Endothelial cell of umbilical vein (primary cell): ENCODE measurements at regions not wholly inside any gene's neighbourhood (a gene's known extent, or its start where the extent isn't known, plus 50 kb on each side); places are given as distances from the start of the nearest gene placed in this dataset.

Source experiments
- BruUV-seq: library from RNA; stranded (reverse); fragments of 400-500 nt; replicated peaks from 2 replicates; lab custom pipeline; 2021; lab: Mats Ljungman, UMichigan
- CTCF ChIA-PET: fragments of 300-600, 350-600 bp; sonication (Branson Sonifier 250); formaldehyde crosslinking; loops from one replicate; lab custom pipeline; 2021; ENCODE audit warnings: antibody characterized with exemption, inconsistent platforms; lab: Charles Lee
- POLR2A ChIA-PET: fragments of 300-600, 350-600 bp; sonication (Branson Sonifier 250); formaldehyde crosslinking; loops from one replicate; lab custom pipeline; 2021; ENCODE audit warnings: antibody characterized with exemption, inconsistent platforms; lab: Charles Lee
- DNase-seq: peaks from one replicate; pipeline ENCODE4 v3.0.0-alpha.2; 2011; ENCODE audit warnings: low read depth, low spot score
- FAIRE-seq: peaks from 2 replicates; lab custom pipeline; 2011; peaks lifted over from hg19 to GRCh38; lab: Jason Lieb, UNC
- H2AFZ ChIP-seq: 2 replicates; pipeline ENCODE4 v1.6.0; 2012; ENCODE audit warnings: low read depth, low read length, control low read depth, inconsistent platforms
- H3K27ac ChIP-seq: 2 replicates; pipeline ENCODE4 v1.5.1; 2011; ENCODE audit warnings: low read depth, mild to moderate bottlenecking, control low read depth, low read length, moderate library complexity; ENCODE audit not compliant: insufficient read depth
- H3K27me3 ChIP-seq, 2 experiments: 2 replicates each; pipeline versions ENCODE4 v1.6.0 to v1.6.1; 2011; ENCODE audit warnings: low read length in 2 of 2, mixed read lengths in 1 of 2; ENCODE audit not compliant: control insufficient read depth in 2 of 2, insufficient read depth in 2 of 2
- H3K36me3 ChIP-seq, 2 experiments: 2 replicates in 1 of 2; 3 replicates in 1 of 2; pipeline ENCODE4 v1.5.1; 2011; ENCODE audit warnings: low read length in 2 of 2, mild to moderate bottlenecking in 1 of 2, moderate library complexity in 1 of 2; ENCODE audit not compliant: control insufficient read depth in 2 of 2, insufficient read depth in 2 of 2; ENCODE audit errors: extremely low read depth in 1 of 2
- H3K4me1 ChIP-seq: 3 replicates; pipeline ENCODE4 v1.5.1; 2011; ENCODE audit warnings: mild to moderate bottlenecking, low read length; ENCODE audit not compliant: control insufficient read depth, insufficient read depth; ENCODE audit errors: extremely low read depth
- H3K4me2 ChIP-seq: 2 replicates; pipeline ENCODE4 v1.6.1; 2011; ENCODE audit warnings: low read length, control low read depth, mixed read lengths; ENCODE audit not compliant: insufficient read depth
- H3K4me3 ChIP-seq, 3 experiments: fragments of 200-600 bp in 1 of 3; sonication (generic), shearing (Covaris generic) in 1 of 3; replicated peaks in 1 of 3; 2 replicates each; pipeline ENCODE4 v1.5.1; 2011 to 2016; ENCODE audit warnings: control low read depth in 3 of 3, low read length in 3 of 3, mild to moderate bottlenecking in 2 of 3, inconsistent platforms in 1 of 3, low read depth in 1 of 3, moderate library complexity in 1 of 3; ENCODE audit not compliant: insufficient read depth in 1 of 3
- H3K79me2 ChIP-seq: 2 replicates; pipeline ENCODE4 v1.6.0; 2012; ENCODE audit warnings: low read length, inconsistent platforms; ENCODE audit not compliant: control insufficient read depth, insufficient read depth
- H3K9ac ChIP-seq: replicated peaks from 2 replicates; pipeline ENCODE3; 2011; ENCODE audit warnings: low read length, control low read depth; ENCODE audit not compliant: insufficient read depth; ENCODE audit errors: extremely low read depth
- H3K9me1 ChIP-seq: replicated peaks from 3 replicates; pipeline ENCODE4 v1.6.0; 2011; ENCODE audit warnings: mild to moderate bottlenecking, low read length; ENCODE audit not compliant: control insufficient read depth, insufficient read depth; ENCODE audit errors: extremely low read depth
- H3K9me3 ChIP-seq: replicated peaks from 2 replicates; pipeline ENCODE4 v1.5.1; 2012; ENCODE audit warnings: low read length, inconsistent platforms; ENCODE audit not compliant: control insufficient read depth, insufficient read depth
- H4K20me1 ChIP-seq: replicated peaks from 2 replicates; pipeline ENCODE3; 2011; ENCODE audit warnings: mild to moderate bottlenecking, low read length; ENCODE audit not compliant: control insufficient read depth, insufficient read depth; ENCODE audit errors: extremely low read depth
- EZH2 ChIP-seq: IDR thresholded peaks from 2 replicates; pipeline ENCODE4 v1.6.1; 2012; ENCODE audit warnings: borderline replicate concordance, low read depth, mild to moderate bottlenecking, moderate library complexity, low read length, inconsistent platforms; ENCODE audit not compliant: severe bottlenecking
- FOS ChIP-seq: IDR thresholded peaks from 2 replicates; pipeline ENCODE4 v1.6.1; 2011; ENCODE audit warnings: mild to moderate bottlenecking, low read length, moderate library complexity, borderline replicate concordance; ENCODE audit not compliant: insufficient read depth
- GATA2 ChIP-seq: IDR thresholded peaks from 2 replicates; pipeline ENCODE4 v1.7.0; 2011; ENCODE audit warnings: low read depth, mild to moderate bottlenecking, moderate library complexity, mixed read lengths, low read length; ENCODE audit not compliant: insufficient read length, insufficient read depth
- JUN ChIP-seq: IDR thresholded peaks from 2 replicates; pipeline ENCODE4 v1.6.1; 2011; ENCODE audit warnings: borderline replicate concordance, low read depth; ENCODE audit not compliant: insufficient read length, insufficient read depth
- MAX ChIP-seq: IDR thresholded peaks from 2 replicates; pipeline ENCODE4 v1.6.1; 2011; ENCODE audit not compliant: insufficient read depth, insufficient read length
- MYC ChIP-seq: IDR thresholded peaks from one replicate; pipeline ENCODE4 v1.6.1; 2011; ENCODE audit warnings: mild to moderate bottlenecking, low read depth, low read length
- POLR2A ChIP-seq: IDR thresholded peaks from 2 replicates; pipeline ENCODE4 v1.6.1; 2012; ENCODE audit warnings: low read depth, mild to moderate bottlenecking, control low read depth, low read length
- POLR2AphosphoS5 ChIP-seq: IDR thresholded peaks from 2 replicates; pipeline ENCODE4 v1.6.1; 2012; ENCODE audit warnings: low read depth, mild to moderate bottlenecking, control low read depth, low read length, moderate library complexity; ENCODE audit not compliant: insufficient read depth
- dilution Hi-C: fragments of 300-500 bp; cut with MboI; formaldehyde crosslinking; loops from one replicate; pipeline ENCODE4 v1.15.0; 2019; ENCODE audit warnings: low sequenced_read_pairs; ENCODE audit not compliant: extremely low pct_ligation_motif_present
- intact Hi-C: fragments of 100-400 bp; cut with micrococcal nuclease; formaldehyde crosslinking; loops from one replicate; pipeline ENCODE4 v1.10.0; 2022
- TF ChIP-seq, protein P1 (sequence below), 2 donors: IDR thresholded peaks; 1 replicate in 1 of 2; 2 replicates in 1 of 2; pipeline ENCODE4 v1.5.1; 2011; ENCODE audit warnings: low read length in 2 of 2, mild to moderate bottlenecking in 2 of 2, moderate library complexity in 2 of 2, control low read depth in 1 of 2, inconsistent platforms in 1 of 2, low read depth in 1 of 2; ENCODE audit not compliant: insufficient read depth in 1 of 2; ENCODE audit errors: extremely low read depth in 1 of 2

DNA sequence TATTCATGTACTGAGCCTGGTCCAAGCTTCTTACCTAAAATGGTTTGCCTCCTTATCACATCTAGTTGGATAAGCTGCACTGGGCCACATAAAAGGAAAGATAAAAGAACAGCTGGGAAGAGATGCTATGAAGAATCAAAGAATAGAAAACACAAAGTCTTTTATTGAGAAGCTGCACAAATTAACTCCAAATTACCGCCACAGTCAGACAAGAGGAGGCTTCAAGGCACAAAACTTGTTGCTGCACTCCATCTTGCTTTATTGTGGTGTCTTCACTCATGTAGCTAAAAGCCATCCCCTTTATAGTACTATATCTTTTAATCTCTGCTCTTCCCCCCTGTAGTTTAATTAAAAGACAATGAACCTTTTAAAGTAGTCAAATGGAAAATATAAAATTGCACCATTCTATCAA is 330.6 kb upstream of the PMFBP1 start:
- no peaks in the 10 kb centered on the region for H3K9me1 ChIP-seq
- H3K9me3 ChIP-seq = no peaks in the 10 kb centered on the region
- CTCF ChIA-PET = interaction anchor here (0.6 to 4.0 kb wide), 24 partner anchors 9 to 1773 kb away, joined by 3 to 30 read pairs (median 4); no protein-coding TSS in a partner anchor
- no peaks in the 10 kb centered on the region for H4K20me1 ChIP-seq
- H3K9ac ChIP-seq = no peak overlapping the region
- H3K4me3 ChIP-seq = no peak overlapping the region
- FAIRE-seq (no peak), DNase-seq (no peak)
- peak overlapping the region; percentile 3 for H2AFZ ChIP-seq
- no peaks in the 10 kb centered on the region for H3K79me2 ChIP-seq
- H3K36me3 ChIP-seq = no peaks in the 10 kb centered on the region
- H3K4me1 ChIP-seq = no peaks in the 10 kb centered on the region
- TF ChIP-seq MYC (no peak), MAX (no peak), EZH2 (no peak), POLR2A (no peak), FOS (no peak), GATA2 (no peak), POLR2AphosphoS5 (no peak), JUN (no peak)
- TF ChIP-seq, protein P1, sequence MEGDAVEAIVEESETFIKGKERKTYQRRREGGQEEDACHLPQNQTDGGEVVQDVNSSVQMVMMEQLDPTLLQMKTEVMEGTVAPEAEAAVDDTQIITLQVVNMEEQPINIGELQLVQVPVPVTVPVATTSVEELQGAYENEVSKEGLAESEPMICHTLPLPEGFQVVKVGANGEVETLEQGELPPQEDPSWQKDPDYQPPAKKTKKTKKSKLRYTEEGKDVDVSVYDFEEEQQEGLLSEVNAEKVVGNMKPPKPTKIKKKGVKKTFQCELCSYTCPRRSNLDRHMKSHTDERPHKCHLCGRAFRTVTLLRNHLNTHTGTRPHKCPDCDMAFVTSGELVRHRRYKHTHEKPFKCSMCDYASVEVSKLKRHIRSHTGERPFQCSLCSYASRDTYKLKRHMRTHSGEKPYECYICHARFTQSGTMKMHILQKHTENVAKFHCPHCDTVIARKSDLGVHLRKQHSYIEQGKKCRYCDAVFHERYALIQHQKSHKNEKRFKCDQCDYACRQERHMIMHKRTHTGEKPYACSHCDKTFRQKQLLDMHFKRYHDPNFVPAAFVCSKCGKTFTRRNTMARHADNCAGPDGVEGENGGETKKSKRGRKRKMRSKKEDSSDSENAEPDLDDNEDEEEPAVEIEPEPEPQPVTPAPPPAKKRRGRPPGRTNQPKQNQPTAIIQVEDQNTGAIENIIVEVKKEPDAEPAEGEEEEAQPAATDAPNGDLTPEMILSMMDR (IDR thresholded peaks at IDR 0.05; ENCODE audit: extremely low read depth in 1 of 2, insufficient read depth in 1 of 2, low read depth in 1 of 2, low read length in 2 of 2) = no peak
- intact Hi-C loops = loop anchor here (1.0 to 10.0 kb wide), 14 partner anchors 162 to 1605 kb away; partner anchors contain the start of gene ZFHX3
- H3K4me2 ChIP-seq = no peak overlapping the region
- dilution Hi-C loops = no loop called here
- BruUV-seq = no TSS peak
- POLR2A ChIA-PET = no interaction called here
- H3K27ac ChIP-seq = no peak overlapping the region
- no peaks in the 10 kb centered on the region for H3K27me3 ChIP-seq
